H9 (cell line): ENCODE measurements at regions not wholly inside any gene's neighbourhood (a gene's known extent, or its start where the extent isn't known, plus 50 kb on each side); places are given as distances from the start of the nearest gene placed in this dataset.

Experiments used
- DNase-seq: peaks from one replicate; pipeline ENCODE4 v3.0.0-alpha.2; 2017
- H2AFZ ChIP-seq: one replicate; pipeline ENCODE4 v1.6.1; 2013; ENCODE audit warnings: mild to moderate bottlenecking, low read length, control low read depth, moderate library complexity
- H2AK5ac ChIP-seq: 2 replicates; pipeline ENCODE4 v1.6.1; 2013; ENCODE audit warnings: low read length, control low read depth, mixed read lengths; ENCODE audit not compliant: insufficient read length
- H2BK120ac ChIP-seq: one replicate; pipeline ENCODE4 v1.6.1; 2013; ENCODE audit warnings: low read depth, mild to moderate bottlenecking, low read length, control low read depth, inconsistent platforms; ENCODE audit not compliant: poor library complexity, severe bottlenecking
- H2BK12ac ChIP-seq: 2 replicates; pipeline ENCODE4 v1.6.1; 2013; ENCODE audit warnings: low read length, control low read depth, mixed read lengths, low read depth; ENCODE audit not compliant: insufficient read length
- H2BK15ac ChIP-seq: 2 replicates; pipeline ENCODE4 v1.6.1; 2013; ENCODE audit warnings: low read depth, low read length, control low read depth
- H2BK20ac ChIP-seq: one replicate; pipeline ENCODE4 v1.6.1; 2013; ENCODE audit warnings: low read depth, mild to moderate bottlenecking, low read length, control low read depth, inconsistent platforms; ENCODE audit not compliant: poor library complexity, severe bottlenecking
- H2BK5ac ChIP-seq: 2 replicates; pipeline ENCODE4 v1.6.1; 2013; ENCODE audit warnings: low read length, control low read depth, mixed read lengths; ENCODE audit not compliant: insufficient read length
- H3K14ac ChIP-seq: 2 replicates; pipeline ENCODE4 v1.6.1; 2013; ENCODE audit warnings: low read length, control low read depth; ENCODE audit not compliant: insufficient read depth
- H3K18ac ChIP-seq: 2 replicates; pipeline ENCODE4 v1.6.1; 2013; ENCODE audit warnings: low read depth, mild to moderate bottlenecking, mixed read lengths, low read length, control low read depth; ENCODE audit not compliant: insufficient read length
- H3K23ac ChIP-seq: 2 replicates; pipeline ENCODE4 v1.6.1; 2013; ENCODE audit warnings: low read length, control low read depth, mixed read lengths, low read depth; ENCODE audit not compliant: insufficient read length
- H3K23me2 ChIP-seq: 2 replicates; pipeline ENCODE4 v1.6.1; 2013; ENCODE audit warnings: low read depth, mild to moderate bottlenecking, mixed read lengths, low read length, control low read depth; ENCODE audit not compliant: insufficient read length, poor library complexity, severe bottlenecking
- H3K27ac ChIP-seq: 2 replicates; pipeline ENCODE4 v1.5.1; 2013; ENCODE audit warnings: low read length, control low read depth, mixed read lengths, low read depth; ENCODE audit not compliant: insufficient read length
- H3K27me3 ChIP-seq: 2 replicates; pipeline ENCODE4 v1.6.1; 2013; ENCODE audit warnings: low read length, control low read depth, inconsistent platforms; ENCODE audit not compliant: insufficient read depth
- H3K4ac ChIP-seq: 2 replicates; pipeline ENCODE4 v1.6.1; 2013; ENCODE audit warnings: low read depth, mild to moderate bottlenecking, control low read depth, inconsistent platforms, low read length, moderate library complexity
- H3K4me1 ChIP-seq: 2 replicates; pipeline ENCODE4 v1.6.1; 2013; ENCODE audit warnings: low read length, control low read depth, inconsistent platforms; ENCODE audit not compliant: insufficient read depth
- H3K4me2 ChIP-seq: 2 replicates; pipeline ENCODE4 v1.6.1; 2013; ENCODE audit warnings: low read length, control low read depth, mixed read lengths; ENCODE audit not compliant: insufficient read length, insufficient read depth
- H3K56ac ChIP-seq: 2 replicates; pipeline ENCODE4 v1.6.1; 2013; ENCODE audit warnings: low read depth, mild to moderate bottlenecking, mixed read lengths, low read length, control low read depth; ENCODE audit not compliant: insufficient read length
- H3K79me1 ChIP-seq: 2 replicates; pipeline ENCODE4 v1.6.1; 2013; ENCODE audit warnings: low read depth, mild to moderate bottlenecking, moderate library complexity, low read length, control low read depth, inconsistent platforms; ENCODE audit not compliant: insufficient read depth, poor library complexity, severe bottlenecking
- H3K79me2 ChIP-seq: 2 replicates; pipeline ENCODE4 v1.6.1; 2013; ENCODE audit warnings: low read length, control low read depth, inconsistent platforms; ENCODE audit not compliant: insufficient read depth
- H3K9ac ChIP-seq: 2 replicates; pipeline ENCODE4 v1.6.1; 2013; ENCODE audit warnings: low read length, control low read depth, mixed read lengths; ENCODE audit not compliant: insufficient read length; ENCODE audit errors: extremely low read depth
- H3K9me3 ChIP-seq: one replicate; pipeline ENCODE4 v1.6.1; 2013; ENCODE audit warnings: low read depth, low read length, inconsistent platforms; ENCODE audit not compliant: control insufficient read depth
- H3T11ph ChIP-seq: one replicate; pipeline ENCODE4 v1.6.1; 2013; ENCODE audit warnings: mild to moderate bottlenecking, low read length, control low read depth, inconsistent platforms
- H4K20me1 ChIP-seq: one replicate; pipeline ENCODE4 v1.6.1; 2013; ENCODE audit not compliant: control insufficient read depth, insufficient read length, insufficient read depth
- H4K5ac ChIP-seq: 2 replicates; pipeline ENCODE4 v1.6.1; 2013; ENCODE audit warnings: low read depth, mild to moderate bottlenecking, mixed read lengths, low read length, control low read depth; ENCODE audit not compliant: insufficient read length
- H4K8ac ChIP-seq: replicated peaks from 2 replicates; pipeline ENCODE4 v1.6.1; 2013; ENCODE audit warnings: low read length, control low read depth, mixed read lengths, low read depth; ENCODE audit not compliant: insufficient read length
- H4K91ac ChIP-seq: 2 replicates; pipeline ENCODE4 v1.6.1; 2013; ENCODE audit warnings: low read depth, mild to moderate bottlenecking, moderate library complexity, mixed read lengths, low read length, control low read depth; ENCODE audit not compliant: insufficient read length
- H3K27ac Mint-ChIP-seq, 3 experiments: 2 replicates in 2 of 3; 3 replicates in 1 of 3; pipeline ENCODE4 v1.8.0; 2020 to 2021; ENCODE audit warnings: mixed read lengths in 3 of 3, mild to moderate bottlenecking in 1 of 3, moderate library complexity in 1 of 3
- H3K27me3 Mint-ChIP-seq: 2 replicates; pipeline ENCODE4 v1.8.0; 2021; ENCODE audit warnings: low read depth, mild to moderate bottlenecking, moderate library complexity, mixed read lengths
- H3K36me3 Mint-ChIP-seq, 3 experiments: 2 replicates in 2 of 3; 3 replicates in 1 of 3; pipeline ENCODE4 v1.8.0; 2020 to 2021; ENCODE audit warnings: low read depth in 3 of 3, mixed read lengths in 3 of 3; ENCODE audit not compliant: insufficient read depth in 1 of 3
- H3K4me1 Mint-ChIP-seq, 2 experiments: 2 replicates each; pipeline ENCODE4 v1.8.0; 2020; ENCODE audit warnings: mixed read lengths in 2 of 2
- H3K4me3 Mint-ChIP-seq, 2 experiments: 2 replicates in 1 of 2; 3 replicates in 1 of 2; pipeline ENCODE4 v1.8.0; 2020 to 2021; ENCODE audit warnings: mild to moderate bottlenecking in 2 of 2, mixed read lengths in 2 of 2, moderate library complexity in 1 of 2
- H3K9me3 Mint-ChIP-seq, 2 experiments: 2 replicates in 1 of 2; 3 replicates in 1 of 2; pipeline ENCODE4 v1.8.0; 2020; ENCODE audit warnings: mild to moderate bottlenecking in 2 of 2, mixed read lengths in 2 of 2, moderate library complexity in 1 of 2
- WGBS: extraction: QIAGEN DNeasy Blood & Tissue Kit; methylation state at CpG from one replicate; pipeline ENCODE4 v1.1.7; 2013; ENCODE audit warnings: missing lambda C conversion rate, low lambda C conversion rate, mixed read lengths; ENCODE audit not compliant: insufficient read length; ENCODE audit errors: extremely low coverage; 5-methylcytosine and 5-hydroxymethylcytosine counted together
- TF ChIP-seq, protein P1 (sequence below): fragments of 200-600 bp; sonication (generic); conservative IDR thresholded peaks from 3 replicates; pipeline ENCODE4 v1.8.0; 2021; ENCODE audit warnings: antibody characterized with exemption, mild to moderate bottlenecking

DNA sequence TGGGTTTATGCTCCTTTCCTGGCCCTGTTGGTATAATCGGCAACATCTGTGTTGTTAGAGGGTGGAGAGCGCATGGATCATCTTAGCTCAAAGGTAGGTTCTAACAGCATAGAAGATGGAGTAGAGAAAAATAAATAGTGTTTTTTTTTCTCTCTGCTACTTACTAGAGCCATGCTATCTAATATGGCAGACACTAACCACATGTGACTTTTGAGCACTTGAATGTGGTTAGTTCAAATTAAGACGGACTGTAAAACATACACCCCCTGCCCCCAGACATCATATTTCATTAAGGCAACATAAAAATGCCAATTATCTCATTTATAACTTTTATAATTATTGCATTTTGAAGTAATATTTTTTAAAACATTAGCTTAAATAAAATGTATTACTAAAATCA, 525.1 kb downstream of the KIF20B start:
- no peaks in the 10 kb centered on the region for H3K79me2 ChIP-seq
- no peak overlapping the region for H3K4ac ChIP-seq
- H3K23me2 ChIP-seq, result no peaks in the 10 kb centered on the region
- H2BK20ac ChIP-seq, result no peak overlapping the region
- no peak overlapping the region for H3K18ac ChIP-seq
- H4K8ac ChIP-seq, result no peak overlapping the region
- H3T11ph ChIP-seq, result no peak overlapping the region
- no peaks in the 10 kb centered on the region for H3K79me1 ChIP-seq
- H3K9ac ChIP-seq, result no peak overlapping the region
- no peak overlapping the region for H2AFZ ChIP-seq
- H3K9me3 ChIP-seq, result no peaks in the 10 kb centered on the region
- no peak overlapping the region for H2AK5ac ChIP-seq
- H2BK5ac ChIP-seq, result no peak overlapping the region
- Mint-ChIP-seq H3K9me3 (peaks cover 2 to 3% of the 10 kb centered on the region in 2 experiments; a peak in 1 of 5 replicates), H3K36me3 (peaks cover 0 to 4% (median 0%) of the 10 kb centered on the region in 3 experiments; a peak in 2 of 7 replicates), H3K4me3 (no peak overlapping the region), H3K4me1 (no peaks in the 10 kb centered on the region), H3K27ac (no peak overlapping the region), H3K27me3 (no peaks in the 10 kb centered on the region; the same call in 1 of the 2 replicates)
- no peak for DNase-seq
- H2BK12ac ChIP-seq, result no peak overlapping the region
- TF ChIP-seq, protein P1, sequence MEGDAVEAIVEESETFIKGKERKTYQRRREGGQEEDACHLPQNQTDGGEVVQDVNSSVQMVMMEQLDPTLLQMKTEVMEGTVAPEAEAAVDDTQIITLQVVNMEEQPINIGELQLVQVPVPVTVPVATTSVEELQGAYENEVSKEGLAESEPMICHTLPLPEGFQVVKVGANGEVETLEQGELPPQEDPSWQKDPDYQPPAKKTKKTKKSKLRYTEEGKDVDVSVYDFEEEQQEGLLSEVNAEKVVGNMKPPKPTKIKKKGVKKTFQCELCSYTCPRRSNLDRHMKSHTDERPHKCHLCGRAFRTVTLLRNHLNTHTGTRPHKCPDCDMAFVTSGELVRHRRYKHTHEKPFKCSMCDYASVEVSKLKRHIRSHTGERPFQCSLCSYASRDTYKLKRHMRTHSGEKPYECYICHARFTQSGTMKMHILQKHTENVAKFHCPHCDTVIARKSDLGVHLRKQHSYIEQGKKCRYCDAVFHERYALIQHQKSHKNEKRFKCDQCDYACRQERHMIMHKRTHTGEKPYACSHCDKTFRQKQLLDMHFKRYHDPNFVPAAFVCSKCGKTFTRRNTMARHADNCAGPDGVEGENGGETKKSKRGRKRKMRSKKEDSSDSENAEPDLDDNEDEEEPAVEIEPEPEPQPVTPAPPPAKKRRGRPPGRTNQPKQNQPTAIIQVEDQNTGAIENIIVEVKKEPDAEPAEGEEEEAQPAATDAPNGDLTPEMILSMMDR, result no peak
- H4K20me1 ChIP-seq, result no peaks in the 10 kb centered on the region
- H4K91ac ChIP-seq, result no peak overlapping the region
- no CpG with 5 or more reads among the region's 3 CpGs for WGBS
- H4K5ac ChIP-seq, result no peak overlapping the region
- H2BK120ac ChIP-seq, result no peak overlapping the region
- no peak overlapping the region for H3K23ac ChIP-seq
- no peak overlapping the region for H3K27ac ChIP-seq
- no peak overlapping the region for H3K14ac ChIP-seq
- no peak overlapping the region for H2BK15ac ChIP-seq
- H3K56ac ChIP-seq, result no peak overlapping the region
- H3K27me3 ChIP-seq, result no peaks in the 10 kb centered on the region
- H3K4me1 ChIP-seq, result no peaks in the 10 kb centered on the region
- no peak overlapping the region for H3K4me2 ChIP-seq
